PFSK-1 (cell line): ENCODE measurements at regions not wholly inside any gene's neighbourhood (a gene's known extent, or its start where the extent isn't known, plus 50 kb on each side); places are given as distances from the start of the nearest gene placed in this dataset.

Experiments used
- FOXP2 ChIP-seq: optimal IDR thresholded peaks from 2 replicates; pipeline ENCODE3; 2011; ENCODE audit warnings: borderline replicate concordance, control low read depth, inconsistent platforms; ENCODE audit not compliant: insufficient read depth; ENCODE audit errors: extremely low read length, extremely low read depth
- POLR2AphosphoS5 ChIP-seq: IDR thresholded peaks from 2 replicates; pipeline ENCODE4 v1.6.1; 2012; ENCODE audit warnings: low read depth, mild to moderate bottlenecking, control low read depth, low read length, moderate library complexity
- SIN3A ChIP-seq: IDR thresholded peaks from 2 replicates; pipeline ENCODE4 v1.6.1; 2012; ENCODE audit warnings: mild to moderate bottlenecking, low read length, moderate library complexity, borderline replicate concordance; ENCODE audit not compliant: insufficient read depth
- TAF1 ChIP-seq: IDR thresholded peaks from 2 replicates; pipeline ENCODE4 v1.6.1; 2012; ENCODE audit warnings: low read length, control low read depth, borderline replicate concordance; ENCODE audit not compliant: insufficient read depth
- TF ChIP-seq, protein P1 (sequence below), 2 experiments: IDR thresholded peaks; 2 replicates each; pipeline versions ENCODE4 v1.6.1 to v1.8.0; 2011 to 2012; ENCODE audit warnings: low read depth in 2 of 2, low read length in 2 of 2, control low read depth in 1 of 2, inconsistent platforms in 1 of 2, mild to moderate bottlenecking in 1 of 2, moderate library complexity in 1 of 2; ENCODE audit not compliant: insufficient read depth in 1 of 2

DNA sequence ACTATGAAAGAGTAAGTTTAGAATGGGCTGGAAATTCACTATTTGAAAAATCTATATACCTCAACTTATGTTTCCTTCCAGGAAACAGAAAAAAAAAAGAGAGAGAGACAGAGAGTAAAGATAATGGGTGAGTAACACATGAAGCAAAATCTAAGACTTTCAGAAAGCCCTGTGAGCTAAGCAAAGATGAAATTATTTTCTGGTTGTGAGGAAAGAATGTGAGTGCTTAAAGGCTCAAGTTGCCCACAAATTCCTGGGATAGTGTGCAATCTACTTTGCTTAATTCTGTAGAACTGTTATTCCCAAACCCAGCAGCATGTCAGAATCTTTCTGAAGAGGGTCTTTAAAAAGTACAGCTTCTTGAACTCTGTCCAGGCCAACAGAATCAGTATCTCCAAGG is 337.7 kb upstream of the AGTR1 start:
- TF ChIP-seq, protein P1, sequence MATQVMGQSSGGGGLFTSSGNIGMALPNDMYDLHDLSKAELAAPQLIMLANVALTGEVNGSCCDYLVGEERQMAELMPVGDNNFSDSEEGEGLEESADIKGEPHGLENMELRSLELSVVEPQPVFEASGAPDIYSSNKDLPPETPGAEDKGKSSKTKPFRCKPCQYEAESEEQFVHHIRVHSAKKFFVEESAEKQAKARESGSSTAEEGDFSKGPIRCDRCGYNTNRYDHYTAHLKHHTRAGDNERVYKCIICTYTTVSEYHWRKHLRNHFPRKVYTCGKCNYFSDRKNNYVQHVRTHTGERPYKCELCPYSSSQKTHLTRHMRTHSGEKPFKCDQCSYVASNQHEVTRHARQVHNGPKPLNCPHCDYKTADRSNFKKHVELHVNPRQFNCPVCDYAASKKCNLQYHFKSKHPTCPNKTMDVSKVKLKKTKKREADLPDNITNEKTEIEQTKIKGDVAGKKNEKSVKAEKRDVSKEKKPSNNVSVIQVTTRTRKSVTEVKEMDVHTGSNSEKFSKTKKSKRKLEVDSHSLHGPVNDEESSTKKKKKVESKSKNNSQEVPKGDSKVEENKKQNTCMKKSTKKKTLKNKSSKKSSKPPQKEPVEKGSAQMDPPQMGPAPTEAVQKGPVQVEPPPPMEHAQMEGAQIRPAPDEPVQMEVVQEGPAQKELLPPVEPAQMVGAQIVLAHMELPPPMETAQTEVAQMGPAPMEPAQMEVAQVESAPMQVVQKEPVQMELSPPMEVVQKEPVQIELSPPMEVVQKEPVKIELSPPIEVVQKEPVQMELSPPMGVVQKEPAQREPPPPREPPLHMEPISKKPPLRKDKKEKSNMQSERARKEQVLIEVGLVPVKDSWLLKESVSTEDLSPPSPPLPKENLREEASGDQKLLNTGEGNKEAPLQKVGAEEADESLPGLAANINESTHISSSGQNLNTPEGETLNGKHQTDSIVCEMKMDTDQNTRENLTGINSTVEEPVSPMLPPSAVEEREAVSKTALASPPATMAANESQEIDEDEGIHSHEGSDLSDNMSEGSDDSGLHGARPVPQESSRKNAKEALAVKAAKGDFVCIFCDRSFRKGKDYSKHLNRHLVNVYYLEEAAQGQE (IDR thresholded peaks at IDR 0.05; ENCODE audit: insufficient read depth in 1 of 2, low read depth in 2 of 2, low read length in 2 of 2), result no peak
- TF ChIP-seq SIN3A (no peak), FOXP2 (no peak), POLR2AphosphoS5 (no peak), TAF1 (no peak)

DNA sequence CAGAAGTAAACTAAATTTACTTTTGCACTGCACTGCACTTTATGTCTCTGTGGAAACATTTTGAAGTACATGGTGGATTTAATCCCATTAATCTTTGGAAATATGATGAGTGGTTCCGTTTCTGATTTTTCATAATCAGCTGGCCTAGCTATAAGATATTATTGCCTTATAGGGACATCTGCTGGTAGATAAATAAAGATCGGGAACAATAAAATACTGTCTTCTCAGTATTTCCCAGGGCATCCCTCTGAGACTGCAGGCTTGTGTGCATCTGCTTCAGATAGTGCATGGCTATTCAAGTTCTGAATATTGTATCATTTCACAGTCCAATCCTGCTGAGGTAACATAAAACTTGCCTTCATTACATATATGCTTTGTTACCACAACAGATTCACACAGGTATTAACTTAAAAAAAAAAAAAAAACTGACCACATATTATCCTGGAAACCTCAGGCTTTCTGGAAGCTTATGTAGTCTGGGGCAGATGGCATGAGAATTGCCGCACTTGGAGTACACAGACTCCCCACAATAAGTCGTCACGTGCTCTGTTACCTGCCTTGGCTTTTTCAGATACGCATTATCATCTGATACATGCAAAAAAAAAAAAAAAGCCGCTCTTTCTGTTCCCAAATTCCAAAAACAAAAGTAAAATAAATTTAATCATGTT is 330.8 kb upstream of the AGTR1 start:
- TF ChIP-seq, protein P1 (IDR thresholded peaks at IDR 0.05; ENCODE audit: insufficient read depth in 1 of 2, low read depth in 2 of 2, low read length in 2 of 2), result no peak
- TF ChIP-seq SIN3A (no peak), FOXP2 (no peak)

DNA sequence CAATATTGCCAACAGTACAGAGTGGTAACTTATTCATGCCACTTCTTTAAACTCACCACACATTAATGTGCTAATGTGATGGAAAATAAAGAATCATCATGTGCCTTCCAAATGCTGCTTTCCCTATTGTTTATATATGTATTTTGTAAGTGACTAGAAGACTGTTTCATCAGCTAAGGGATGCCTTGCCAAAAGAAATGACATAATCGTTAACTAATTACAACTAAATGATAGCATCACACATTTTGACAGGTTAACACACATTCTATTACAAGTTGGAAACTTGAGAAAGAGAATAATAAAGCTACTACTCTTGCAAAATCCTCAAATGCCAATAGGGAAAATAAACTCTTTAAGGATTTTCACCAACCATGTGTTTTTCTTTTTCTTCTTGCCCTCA is 329.9 kb upstream of the AGTR1 start:
- TF ChIP-seq, protein P1 (IDR thresholded peaks at IDR 0.05; ENCODE audit: insufficient read depth in 1 of 2, low read depth in 2 of 2, low read length in 2 of 2), result no peak
- no peak for TF ChIP-seq FOXP2
- TF ChIP-seq TAF1, result no peak
- no peak for TF ChIP-seq SIN3A
- no peak for TF ChIP-seq POLR2AphosphoS5

DNA sequence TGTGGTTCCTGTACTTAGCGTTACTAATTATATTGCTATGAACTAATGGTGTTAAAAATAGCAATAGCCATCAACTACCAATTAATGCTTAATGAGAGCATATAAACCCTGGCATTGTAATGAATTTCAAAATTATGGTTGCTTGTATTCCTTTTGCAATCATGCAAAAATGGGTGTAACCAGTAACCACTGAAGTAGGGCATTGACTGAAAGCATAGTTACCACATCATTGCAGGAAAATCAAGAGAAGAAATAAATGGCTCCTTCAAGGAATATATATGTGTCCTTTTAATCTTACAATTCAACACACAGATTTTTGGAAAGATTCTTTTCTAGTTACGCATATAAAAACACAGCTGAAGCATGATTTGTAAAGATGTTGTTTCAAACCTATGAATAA is 328.3 kb upstream of the AGTR1 start:
- no peak for TF ChIP-seq FOXP2
- no peak for TF ChIP-seq POLR2AphosphoS5

DNA sequence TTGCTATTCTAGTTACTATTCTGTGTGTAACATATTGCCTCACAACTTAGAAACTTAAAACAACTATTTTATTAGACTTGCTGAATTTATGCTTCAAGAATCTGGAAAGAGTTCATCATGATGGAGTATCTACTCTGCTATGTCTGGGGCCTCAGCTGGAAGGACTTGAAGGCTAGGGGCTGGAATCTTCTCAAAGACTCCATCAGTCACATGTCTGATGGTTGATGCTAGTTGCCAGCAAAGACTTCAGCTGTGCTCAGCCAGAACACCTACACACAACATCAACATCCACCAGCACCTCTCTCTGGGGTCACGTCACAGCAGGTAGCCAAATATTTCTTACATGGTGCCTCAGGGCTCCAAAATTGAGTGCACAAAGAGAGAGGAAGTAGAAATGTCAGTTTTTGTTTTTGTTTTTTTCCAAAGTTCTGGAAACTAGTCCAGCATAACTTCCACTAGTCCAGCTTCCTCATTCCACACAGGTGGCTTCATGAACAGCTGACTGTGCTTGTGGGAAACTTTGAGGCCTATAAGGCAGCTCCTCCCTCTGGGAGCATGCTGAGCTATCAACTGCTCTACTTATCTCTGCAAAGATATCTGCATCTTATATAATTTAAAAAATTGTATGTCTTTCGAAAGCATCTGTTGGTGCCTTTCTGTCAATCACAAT is 325.4 kb upstream of the AGTR1 start:
- no peak for TF ChIP-seq SIN3A

- no peak for TF ChIP-seq POLR2AphosphoS5
Observed at GRCh38 chr3:148373961-148374360, 323.7 kb upstream of the AGTR1 start.

GRCh38 chr3:148379763-148380382 is 317.8 kb upstream of the AGTR1 start:
- no peak for TF ChIP-seq POLR2AphosphoS5
- no peak for TF ChIP-seq TAF1
